ENCODE measurements at regions not wholly inside any gene's neighbourhood (a gene's known extent, or its start where the extent isn't known, plus 50 kb on each side); places are given as distances from the start of the nearest gene placed in this dataset.
"Not testable (repeated sequence)": the region's sequence is repeated elsewhere in the genome, so short reads cannot be mapped to it uniquely, and the experiment has no call there.

- no peak for DNase-seq (ENCODE audit: low spot score)
Observed at GRCh38 chr4:146124023-146124680, 51.4 kb upstream of the LSM6 start.

DNA sequence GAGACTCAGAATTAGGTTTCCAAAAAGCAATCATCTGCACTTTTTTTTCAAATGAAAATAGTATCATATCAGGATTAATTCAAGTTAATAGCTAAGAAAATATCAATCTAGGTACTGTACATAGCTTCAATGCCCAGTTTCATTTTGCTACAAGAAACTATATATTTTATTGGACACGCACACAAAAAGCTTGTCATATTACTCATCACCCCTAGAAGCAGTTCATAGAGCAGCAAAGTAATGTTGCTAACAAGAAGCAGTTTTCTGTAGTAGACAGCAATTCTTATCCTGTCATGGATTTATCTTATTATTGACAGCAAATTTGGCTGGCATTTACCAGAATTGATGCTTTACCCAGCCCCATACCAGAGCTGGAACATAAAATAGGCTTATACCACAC, 52.3 kb upstream of the LSM6 start:
- no peak for DNase-seq (ENCODE audit: low spot score)

DNA sequence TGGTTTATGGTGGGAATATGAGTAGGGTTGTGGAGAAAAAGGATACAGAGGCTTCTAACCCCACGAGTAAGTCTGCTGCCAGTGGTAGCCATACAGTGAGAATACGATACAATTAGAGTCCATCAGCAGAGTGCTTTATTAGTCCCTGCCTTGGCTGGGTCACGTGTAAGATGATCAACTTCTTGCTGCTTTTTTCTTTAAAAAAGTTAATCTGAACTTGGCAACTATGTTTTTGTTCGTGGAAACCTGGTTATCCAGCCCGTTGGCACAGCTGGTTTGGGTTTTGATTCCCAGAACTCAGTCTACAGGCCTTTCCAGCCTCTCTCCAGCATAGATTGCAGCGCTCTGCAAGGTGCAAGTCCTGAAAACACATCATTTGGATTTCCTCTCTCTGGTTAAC, 53.1 kb upstream of the LSM6 start:
- DNase-seq (ENCODE audit: low spot score) = no peak

GRCh38 chr4:146121757-146122156, 53.8 kb upstream of the LSM6 start:
- DNase-seq (ENCODE audit: low spot score) = no peak

DNA sequence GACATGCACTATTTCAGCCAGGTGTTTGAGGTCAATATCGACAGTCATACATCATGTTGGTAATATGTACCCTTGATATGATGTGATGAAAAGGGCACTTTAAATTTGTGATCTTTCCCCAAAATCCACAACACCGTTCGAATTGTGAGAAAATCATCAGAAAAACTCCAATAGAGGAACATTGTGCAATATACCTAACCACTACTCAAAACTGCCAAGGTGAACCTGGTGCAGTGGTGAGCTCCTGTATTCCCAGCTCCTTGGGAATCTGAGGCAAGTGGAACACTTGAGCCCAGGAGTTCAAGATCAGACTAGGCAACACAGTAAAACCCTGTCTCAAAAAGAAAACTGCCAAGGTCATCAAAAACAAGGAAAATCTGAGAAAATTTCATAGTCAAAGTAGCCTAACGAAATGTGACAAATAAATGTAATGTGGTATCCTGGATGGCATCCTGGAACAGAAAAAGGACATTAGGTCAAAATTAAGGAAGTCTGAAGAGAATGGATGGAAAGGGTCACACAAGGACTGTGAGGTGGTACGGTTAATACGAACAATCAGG, 55.6 kb upstream of the LSM6 start:
- DNase-seq (ENCODE audit: low spot score) = no peak

- DNase-seq (ENCODE audit: low spot score) = no peak
Observed at GRCh38 chr4:146114066-146114465, 61.5 kb upstream of the LSM6 start.

- no peak for DNase-seq (ENCODE audit: low spot score)
Observed at GRCh38 chr4:146113171-146113570, 62.3 kb upstream of the LSM6 start.

DNA sequence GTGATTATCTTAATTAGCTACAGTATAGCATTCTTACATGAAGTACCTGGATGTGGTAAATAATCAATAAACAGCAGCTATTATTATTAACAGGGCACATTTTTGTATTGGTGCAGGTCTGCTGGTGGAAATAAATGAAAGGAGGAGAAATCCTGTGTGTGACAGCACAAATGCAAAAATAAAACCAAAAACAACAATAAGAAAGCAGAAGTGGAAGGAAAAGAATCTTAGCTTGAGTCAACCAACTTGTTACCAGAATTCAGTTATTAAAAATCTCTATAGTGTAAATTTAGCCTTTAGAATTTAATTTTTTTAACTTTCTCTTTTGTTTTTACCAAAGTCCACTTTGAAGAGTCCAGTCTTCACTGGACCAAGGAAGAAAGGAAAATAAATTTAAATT, 63.1 kb upstream of the LSM6 start:
- no peak for DNase-seq (ENCODE audit: low spot score)

DNA sequence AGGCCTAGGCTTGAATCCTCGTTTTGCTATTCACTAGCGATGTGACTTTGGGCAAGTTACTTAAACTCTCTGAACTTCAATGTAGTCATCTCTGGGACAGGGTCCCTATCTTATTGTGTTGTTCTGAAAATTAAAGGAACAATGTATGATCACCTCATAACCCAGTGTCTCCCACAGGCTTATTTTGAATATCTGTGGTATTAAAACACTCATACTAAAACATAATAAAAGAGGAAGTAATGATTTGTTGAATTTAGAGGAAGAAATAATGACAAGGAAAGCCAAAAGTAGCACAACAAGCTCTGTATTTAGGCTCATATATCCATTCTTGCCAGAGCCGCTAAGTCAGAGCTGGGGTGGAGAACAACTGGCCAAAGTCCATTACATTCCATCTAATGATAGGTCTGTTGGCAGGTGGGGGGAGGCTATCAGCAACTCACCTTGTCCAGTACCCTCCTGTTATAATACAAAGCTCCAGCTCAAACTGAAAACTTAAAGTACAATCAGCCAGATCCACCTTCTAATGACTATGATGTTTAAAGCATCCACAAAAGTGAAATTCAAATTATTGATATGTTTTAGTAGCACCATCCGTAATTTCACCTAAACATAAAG, 64.5 kb upstream of the LSM6 start:
- no peak for DNase-seq (ENCODE audit: low spot score)

DNA sequence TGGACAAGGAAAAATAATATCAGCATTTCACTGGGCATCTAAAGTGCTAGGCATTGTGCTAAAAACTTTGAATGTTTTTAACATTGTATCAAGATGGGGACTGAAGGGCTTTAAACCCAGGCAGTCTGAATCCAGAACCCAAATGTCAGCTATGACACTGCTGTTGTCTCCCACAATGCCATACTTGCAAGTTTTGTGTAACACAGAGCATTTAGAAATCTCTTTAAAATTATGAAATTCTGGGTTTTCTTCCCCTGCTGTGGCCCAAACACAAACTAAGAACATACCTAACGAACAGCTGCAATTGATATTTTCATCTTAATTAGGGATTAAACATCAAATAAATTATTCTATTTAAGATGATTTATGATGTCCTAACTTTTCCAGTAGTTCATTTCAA, 66.8 kb upstream of the LSM6 start:
- DNase-seq (ENCODE audit: low spot score) = no peak

DNA sequence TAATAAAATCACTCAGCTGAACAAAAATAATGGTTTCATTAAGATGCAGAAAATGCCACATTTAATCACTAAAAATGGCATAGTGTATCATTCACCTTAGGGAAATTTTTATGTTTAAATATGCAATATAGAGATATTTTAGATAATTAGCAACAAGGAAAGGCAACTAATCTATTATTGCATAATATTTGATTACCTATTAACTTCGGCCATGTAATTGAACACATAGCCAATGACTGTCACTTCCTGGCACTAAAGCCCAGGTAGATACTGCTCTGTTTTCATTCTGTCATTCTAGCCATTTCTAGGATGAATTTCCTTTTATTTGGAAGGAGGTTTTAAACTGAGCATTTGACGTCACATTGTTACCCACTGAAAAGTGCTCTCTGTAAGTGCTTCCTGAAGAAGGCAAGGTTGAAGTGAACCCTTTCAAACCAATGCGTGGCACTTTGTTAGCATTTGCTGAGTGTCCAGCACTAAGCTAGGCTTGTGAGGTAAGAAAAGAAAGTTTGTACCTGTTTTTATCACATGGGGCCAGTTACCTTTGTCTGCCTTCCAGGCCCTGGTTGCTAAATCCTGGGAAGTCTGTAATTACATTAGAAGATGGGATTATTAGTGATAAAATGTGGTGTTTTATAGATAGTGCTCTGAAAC, 67.8 kb upstream of the LSM6 start:
- no peak for DNase-seq (ENCODE audit: low spot score)

DNA sequence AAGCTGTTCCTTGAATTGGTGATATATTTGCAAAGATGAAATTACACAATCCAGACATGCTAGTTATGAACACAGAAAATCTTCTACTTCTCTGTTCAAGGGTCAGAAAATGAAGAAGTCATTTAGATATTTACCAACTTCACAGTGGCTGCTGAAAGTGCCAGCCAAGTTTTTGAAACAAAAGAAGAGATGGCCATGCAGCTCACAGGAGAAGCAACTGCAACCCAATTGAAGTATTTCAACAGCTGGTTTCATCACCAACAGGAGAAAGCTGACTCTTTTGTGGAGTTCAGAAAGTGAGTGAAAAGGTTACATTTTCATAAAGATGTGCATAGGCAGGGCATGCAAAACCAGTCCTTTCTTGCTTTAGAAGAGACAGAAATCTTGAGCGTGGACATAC, 70.1 kb upstream of the LSM6 start:
- DNase-seq (ENCODE audit: low spot score) = no peak

GRCh38 chr4:146104541-146104940, 71.0 kb upstream of the LSM6 start:
- no peak for DNase-seq (ENCODE audit: low spot score)

GRCh38 chr4:146104052-146104451, 71.5 kb upstream of the LSM6 start:
- not testable (repeated sequence) for DNase-seq (ENCODE audit: low spot score)

DNA sequence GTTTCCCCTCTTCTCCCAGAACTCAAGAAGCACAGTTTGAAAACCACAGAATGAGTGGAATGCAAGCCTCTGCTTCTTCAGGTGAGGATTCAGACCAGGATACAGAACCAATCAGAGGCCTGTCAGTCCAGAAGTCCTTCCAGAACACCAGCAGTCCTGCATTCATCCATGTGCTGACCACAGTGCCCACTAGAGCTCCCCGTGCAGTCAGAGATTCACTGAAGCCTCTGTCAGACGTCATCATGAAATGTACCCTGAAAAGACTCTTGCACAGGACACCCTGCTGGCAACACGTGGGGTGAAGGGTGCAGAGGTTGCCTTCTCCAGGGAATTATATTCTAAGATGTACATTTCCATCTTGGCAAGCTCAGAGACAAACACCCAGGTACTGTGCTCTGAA, 75.9 kb upstream of the LSM6 start:
- DNase-seq (ENCODE audit: low spot score) = no peak

- DNase-seq (ENCODE audit: low spot score) = no peak
Observed at GRCh38 chr4:146098978-146099377, 76.5 kb upstream of the LSM6 start.

- no peak for DNase-seq (ENCODE audit: low spot score)
Observed at GRCh38 chr4:146098397-146098796, 77.1 kb upstream of the LSM6 start.

DNA sequence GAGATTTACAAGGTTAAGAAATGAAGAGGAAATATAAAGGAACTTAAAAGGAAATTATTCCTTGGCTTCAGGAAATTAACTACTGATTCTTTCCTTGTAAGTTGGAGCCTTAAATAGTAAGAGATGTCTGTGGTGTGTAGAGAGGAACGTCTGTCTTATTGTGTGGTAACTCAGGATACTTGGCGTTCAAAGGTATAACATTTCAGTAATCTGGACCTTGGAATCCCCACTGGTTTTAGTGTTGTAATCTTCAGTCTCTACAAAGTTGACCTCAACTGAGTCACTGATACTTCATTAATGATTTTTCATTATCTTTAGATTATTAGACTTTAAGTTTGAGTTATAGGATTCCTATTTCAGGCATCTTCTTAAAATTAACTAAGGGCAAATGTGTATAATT, 79.1 kb upstream of the LSM6 start:
- no peak for DNase-seq (ENCODE audit: low spot score)

DNA sequence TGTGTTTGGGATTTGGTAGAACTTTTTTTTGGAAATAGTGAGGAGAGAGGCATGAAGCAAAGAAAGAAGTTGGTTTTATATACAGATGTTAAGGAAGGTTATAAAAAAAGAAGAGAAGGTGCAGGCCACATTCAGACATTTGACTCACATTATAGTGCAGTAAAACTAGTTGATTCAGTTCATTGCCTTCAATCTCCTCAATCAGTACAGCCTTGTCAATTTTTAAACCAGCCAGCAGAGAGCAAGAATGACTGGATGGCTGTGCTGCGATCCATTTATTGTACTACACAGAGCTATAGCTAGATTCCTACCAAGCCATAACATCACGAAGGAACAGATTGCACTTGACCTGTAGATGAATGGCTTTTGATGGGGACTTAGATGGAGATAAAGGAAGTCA, 79.7 kb upstream of the LSM6 start:
- DNase-seq (ENCODE audit: low spot score) = no peak

DNA sequence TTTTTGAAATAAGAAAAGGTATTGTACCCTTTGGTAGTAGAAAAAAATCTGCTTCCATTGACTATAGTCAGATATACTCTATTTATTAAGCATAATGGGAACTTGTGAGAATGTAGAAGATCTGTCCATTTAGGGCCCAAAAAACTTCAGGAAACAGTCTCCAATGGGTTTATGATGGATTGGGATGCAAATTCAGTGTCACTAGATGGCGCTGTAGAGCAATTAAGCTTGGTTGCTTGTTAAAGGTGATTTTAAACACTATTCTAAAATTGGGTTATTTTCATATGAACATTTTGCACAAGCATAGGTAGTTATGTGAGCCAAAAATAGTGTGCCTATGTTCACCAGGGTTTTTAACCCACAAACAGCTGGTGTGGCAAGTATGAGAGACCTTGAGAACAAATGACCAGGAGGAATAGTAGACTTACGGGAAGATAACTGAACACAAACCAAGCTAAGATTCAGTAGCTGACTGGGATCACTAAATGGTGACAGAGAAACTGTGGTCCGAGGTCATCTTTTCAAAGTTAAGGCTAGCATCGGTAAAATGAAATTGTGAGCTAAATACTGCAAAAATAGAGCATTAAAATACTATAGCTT, 80.3 kb upstream of the LSM6 start:
- peak; percentile 30 for DNase-seq (ENCODE audit: low spot score)

DNA sequence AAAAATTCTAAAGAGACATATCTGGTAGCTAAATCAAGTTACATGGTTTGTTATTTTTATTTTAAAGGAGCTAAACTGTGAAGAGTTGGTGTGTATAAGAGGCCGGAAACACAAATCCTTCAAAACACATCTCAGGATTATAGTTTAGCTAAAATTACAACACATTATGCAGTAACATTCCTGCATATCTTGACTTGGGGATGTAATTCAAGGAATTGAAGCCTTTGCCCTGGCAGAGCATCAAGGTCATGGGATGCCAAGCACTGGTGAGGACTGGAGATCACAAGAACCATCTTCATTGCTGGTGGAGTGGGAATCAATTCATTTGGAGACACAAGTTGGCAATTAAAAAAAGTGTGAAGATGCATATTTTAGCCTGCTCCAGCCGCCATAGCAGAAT, 86.8 kb upstream of the LSM6 start:
- no peak for DNase-seq (ENCODE audit: low spot score)

DNA sequence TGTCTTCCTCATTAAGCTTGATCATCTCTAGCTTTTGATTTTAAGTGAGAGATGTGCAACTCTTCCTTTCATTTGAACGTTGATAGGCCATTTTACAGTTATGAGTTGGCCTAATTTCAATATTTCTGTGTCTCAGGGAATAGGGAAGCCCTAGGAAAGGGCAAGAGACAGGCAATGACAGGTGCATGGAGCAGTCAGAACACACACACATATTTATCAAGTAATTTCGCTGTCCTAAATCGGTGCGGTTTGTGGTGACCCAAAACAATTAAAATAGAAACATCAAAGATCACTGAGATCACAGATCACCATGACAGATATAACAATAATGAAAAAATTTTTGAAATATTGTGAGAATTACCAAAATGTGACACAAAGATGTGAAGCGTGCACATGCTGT, 87.7 kb upstream of the LSM6 start:
- no peak for DNase-seq (ENCODE audit: low spot score)

GRCh38 chr4:146076081-146076480, 99.4 kb upstream of the LSM6 start:
- no peak for DNase-seq (ENCODE audit: low spot score)

Data from AG08396 (cell line).